GM23248 (cell line): ENCODE measurements at regions not wholly inside any gene's neighbourhood (a gene's known extent, or its start where the extent isn't known, plus 50 kb on each side); places are given as distances from the start of the nearest gene placed in this dataset.

Experiments used
- DNase-seq: peaks from one replicate; pipeline ENCODE4 v3.0.0-alpha.2; 2015
- H2AFZ ChIP-seq: fragments of 200-600 bp; sonication (generic); 2 replicates; pipeline ENCODE4 v1.6.1; 2016; ENCODE audit warnings: antibody characterized with exemption
- H3F3A ChIP-seq: fragments of 200-600 bp; sonication (generic); 2 replicates; pipeline ENCODE4 v1.6.1; 2016; ENCODE audit warnings: mild to moderate bottlenecking, antibody characterized with exemption, mixed run types; ENCODE audit not compliant: insufficient read depth
- H3K27ac ChIP-seq: fragments of 200-600 bp; sonication (generic); 2 replicates; pipeline ENCODE4 v1.5.1; 2016; ENCODE audit warnings: mild to moderate bottlenecking
- H3K27me3 ChIP-seq: fragments of 200-600 bp; sonication (generic); replicated peaks from 2 replicates; pipeline ENCODE4 v1.6.1; 2016; ENCODE audit warnings: mild to moderate bottlenecking; ENCODE audit not compliant: insufficient read depth
- H3K36me3 ChIP-seq: fragments of 200-600 bp; sonication (generic); 2 replicates; pipeline ENCODE4 v1.6.1; 2016; ENCODE audit warnings: low read depth, mild to moderate bottlenecking
- H3K4me1 ChIP-seq: fragments of 200-600 bp; sonication (generic); 2 replicates; pipeline ENCODE4 v1.6.1; 2016; ENCODE audit warnings: mild to moderate bottlenecking; ENCODE audit not compliant: insufficient read depth
- H3K4me2 ChIP-seq: fragments of 200-600 bp; sonication (generic); one replicate; pipeline ENCODE4 v1.6.1; 2016; ENCODE audit warnings: mild to moderate bottlenecking; ENCODE audit not compliant: unreplicated experiment
- H3K4me3 ChIP-seq: fragments of 200-600 bp; sonication (generic); 2 replicates; pipeline ENCODE4 v1.5.1; 2016; ENCODE audit warnings: mild to moderate bottlenecking
- H3K79me2 ChIP-seq: fragments of 200-600 bp; sonication (generic); 2 replicates; pipeline ENCODE4 v1.6.1; 2016; ENCODE audit warnings: mild to moderate bottlenecking; ENCODE audit not compliant: insufficient read depth
- H3K9ac ChIP-seq: fragments of 200-600 bp; sonication (generic); 2 replicates; pipeline ENCODE4 v1.6.1; 2016; ENCODE audit warnings: mild to moderate bottlenecking
- H3K9me2 ChIP-seq: fragments of 200-600 bp; sonication (generic); 2 replicates; pipeline ENCODE4 v1.6.1; 2016; ENCODE audit warnings: mixed run types, mild to moderate bottlenecking, moderate library complexity; ENCODE audit not compliant: insufficient read depth
- H3K9me3 ChIP-seq: fragments of 200-600 bp; sonication (generic); one replicate; pipeline ENCODE4 v1.6.1; 2017; ENCODE audit warnings: low read depth
- H4K20me1 ChIP-seq: fragments of 200-600 bp; sonication (generic); 2 replicates; pipeline ENCODE4 v1.6.0; 2016; ENCODE audit not compliant: insufficient read depth
- EZH2 ChIP-seq: fragments of 200-600 bp; sonication (generic); IDR thresholded peaks from 2 replicates; pipeline ENCODE4 v1.6.1; 2018; ENCODE audit warnings: antibody characterized with exemption, mild to moderate bottlenecking; ENCODE audit not compliant: insufficient read depth, poor library complexity, severe bottlenecking
- EZH2phosphoT487 ChIP-seq: fragments of 200-600 bp; sonication (generic); IDR thresholded peaks from 2 replicates; pipeline ENCODE4 v1.6.1; 2018; ENCODE audit warnings: antibody characterized with exemption, moderate library complexity, mild to moderate bottlenecking, low read depth; ENCODE audit not compliant: insufficient read depth
- WGBS, 2 experiments: methylation state at CpG; one replicate each; pipeline ENCODE4 v1.1.6; 2015 to 2017; ENCODE audit warnings: low lambda C conversion rate in 2 of 2, low coverage in 1 of 2; ENCODE audit errors: missing lambda C conversion rate in 2 of 2; 5-methylcytosine and 5-hydroxymethylcytosine counted together
- in situ Hi-C: fragments of 300-500 bp; cut with MboI; formaldehyde crosslinking; loops from 2 replicates; pipeline ENCODE4 v1.15.0; 2020

- no peaks in the 10 kb centered on the region for H3K36me3 ChIP-seq
- WGBS, 2 experiments = 60 to 64% methylated on average over 7 of the region's 7 CpGs
- no peaks in the 10 kb centered on the region for H3K9me2 ChIP-seq
- no peak overlapping the region for H3K9ac ChIP-seq
- H3K9me3 ChIP-seq = no peaks in the 10 kb centered on the region
- H3K4me1 ChIP-seq = peaks cover 7% of the 10 kb centered on the region
- H3K27ac ChIP-seq = no peak overlapping the region
- TF ChIP-seq EZH2phosphoT487 (no peak), EZH2 (no peak)
- DNase-seq = no peak
- H4K20me1 ChIP-seq = no peaks in the 10 kb centered on the region
- no peak overlapping the region for H2AFZ ChIP-seq
- no peak overlapping the region for H3K4me3 ChIP-seq
- H3K27me3 ChIP-seq = no peaks in the 10 kb centered on the region
- no peaks in the 10 kb centered on the region for H3K79me2 ChIP-seq
- no peak overlapping the region for H3K4me2 ChIP-seq
- H3F3A ChIP-seq = peaks cover 9% of the 10 kb centered on the region; the same call in 1 of the 2 replicates
- in situ Hi-C loops = no loop called here
These were observed 319.8 kb downstream of the FBXO15 start for GRCh38 chr18:73827801-73828200.

- no peak overlapping the region for H3K4me3 ChIP-seq
These were observed 321.5 kb downstream of the FBXO15 start for GRCh38 chr18:73826098-73826497.

GRCh38 chr18:73824671-73825070 lies 323.0 kb downstream of the FBXO15 start:
- Histone ChIP-seq H2AFZ (no peak overlapping the region), H3K4me3 (no peak overlapping the region), H4K20me1 (no peaks in the 10 kb centered on the region), H3K4me2 (peak overlapping the region; percentile 0), H3K9me2 (no peaks in the 10 kb centered on the region), H3K9me3 (no peaks in the 10 kb centered on the region), H3K9ac (no peak overlapping the region), H3K4me1 (peaks cover 7% of the 10 kb centered on the region), H3F3A (peaks cover 9% of the 10 kb centered on the region; the same call in 1 of the 2 replicates), H3K79me2 (no peaks in the 10 kb centered on the region), H3K27me3 (peaks cover 5% of the 10 kb centered on the region; the same call in 1 of the 2 replicates), H3K36me3 (no peaks in the 10 kb centered on the region), H3K27ac (no peak overlapping the region)
- peak; percentile 39 for DNase-seq
- in situ Hi-C loops = no loop called here
- 34 to 50% methylated on average over 1 of the region's 1 CpG for WGBS, 2 experiments
- peak; percentile 67; the same call in 1 of the 2 replicates for TF ChIP-seq EZH2phosphoT487
- TF ChIP-seq EZH2 = no peak

More at GRCh38 chr18:73826098-73826497, 321.5 kb downstream of the FBXO15 start:
- Histone ChIP-seq H2AFZ (no peak overlapping the region), H3K4me1 (peaks cover 7% of the 10 kb centered on the region), H4K20me1 (no peaks in the 10 kb centered on the region), H3K36me3 (no peaks in the 10 kb centered on the region), H3K9me2 (no peaks in the 10 kb centered on the region), H3K79me2 (no peaks in the 10 kb centered on the region), H3K27ac (no peak overlapping the region), H3F3A (peaks cover 9% of the 10 kb centered on the region; the same call in 1 of the 2 replicates), H3K9me3 (no peaks in the 10 kb centered on the region), H3K27me3 (no peaks in the 10 kb centered on the region), H3K9ac (no peak overlapping the region), H3K4me2 (no peak overlapping the region)
- no peak for DNase-seq
- WGBS, 2 experiments = 39 to 45% methylated on average over 2 of the region's 2 CpGs
- in situ Hi-C loops = no loop called here
- TF ChIP-seq EZH2 = no peak
- TF ChIP-seq EZH2phosphoT487 = no peak

GRCh38 chr18:73812423-73812822 lies 335.2 kb downstream of the FBXO15 start:
- no peaks in the 10 kb centered on the region; the same call in 1 of the 2 replicates for H3K27me3 ChIP-seq
- H3K27ac ChIP-seq = no peak overlapping the region
- TF ChIP-seq EZH2phosphoT487 (no peak), EZH2 (no peak)
- no peaks in the 10 kb centered on the region for H3K36me3 ChIP-seq
- no peaks in the 10 kb centered on the region for H4K20me1 ChIP-seq
- no peak for DNase-seq
- H3K4me3 ChIP-seq = no peak overlapping the region
- H3K4me1 ChIP-seq = no peaks in the 10 kb centered on the region
- no peak overlapping the region for H3K9ac ChIP-seq
- 71% methylated on average over 11 of the region's 11 CpGs for WGBS, 2 experiments
- in situ Hi-C loops = no loop called here
- H2AFZ ChIP-seq = no peak overlapping the region
- H3K9me2 ChIP-seq = no peaks in the 10 kb centered on the region
- H3K4me2 ChIP-seq = no peak overlapping the region
- no peaks in the 10 kb centered on the region for H3K9me3 ChIP-seq
- no peaks in the 10 kb centered on the region for H3K79me2 ChIP-seq
- no peaks in the 10 kb centered on the region for H3F3A ChIP-seq
